MCF 10A (cell line): ENCODE measurements at regions not wholly inside any gene's neighbourhood (a gene's known extent, or its start where the extent isn't known, plus 50 kb on each side); places are given as distances from the start of the nearest gene placed in this dataset.

Experiments used
- BruUV-seq: library from RNA; stranded (reverse); fragments of 400-500 nt; replicated peaks from 2 replicates; lab custom pipeline; 2021; lab: Mats Ljungman, UMichigan
- CTCF ChIA-PET: fragments of 300-600 bp; sonication (Branson Sonifier 250); formaldehyde crosslinking; extraction: SDS; loops from one replicate; lab custom pipeline; 2021; ENCODE audit warnings: antibody characterized with exemption, inconsistent platforms; lab: Yijun Ruan, JAX
- POLR2A ChIA-PET: fragments of 300-600, 350-650 bp; sonication (Branson Sonifier 250); formaldehyde crosslinking; extraction: SDS; loops from one replicate; lab custom pipeline; 2020; ENCODE audit warnings: antibody characterized with exemption, inconsistent platforms; lab: Yijun Ruan, JAX
- DNase-seq: peaks from one replicate; pipeline ENCODE4 v3.0.0-alpha.2; 2018; ENCODE audit not compliant: unreplicated experiment
- H3K27ac Mint-ChIP-seq: one replicate; pipeline ENCODE4 v1.8.0; 2022; ENCODE audit warnings: mild to moderate bottlenecking, low read depth, mixed read lengths; ENCODE audit not compliant: unreplicated experiment
- H3K27me3 Mint-ChIP-seq: one replicate; pipeline ENCODE4 v1.8.0; 2022; ENCODE audit warnings: mixed read lengths; ENCODE audit not compliant: insufficient read depth, unreplicated experiment
- H3K36me3 Mint-ChIP-seq: one replicate; pipeline ENCODE4 v1.8.0; 2022; ENCODE audit warnings: mild to moderate bottlenecking, moderate library complexity, mixed read lengths; ENCODE audit not compliant: insufficient read depth, unreplicated experiment
- H3K4me1 Mint-ChIP-seq: one replicate; pipeline ENCODE4 v1.8.0; 2022; ENCODE audit warnings: mixed read lengths; ENCODE audit not compliant: insufficient read depth, unreplicated experiment
- H3K4me3 Mint-ChIP-seq: one replicate; pipeline ENCODE4 v1.8.0; 2022; ENCODE audit warnings: mild to moderate bottlenecking, moderate library complexity, mixed read lengths; ENCODE audit not compliant: unreplicated experiment
- H3K9me3 Mint-ChIP-seq: one replicate; pipeline ENCODE4 v1.8.0; 2022; ENCODE audit warnings: mixed read lengths; ENCODE audit not compliant: unreplicated experiment
- intact Hi-C: fragments of 100-400 bp; cut with micrococcal nuclease; formaldehyde crosslinking; loops from 2 replicates; pipeline ENCODE4 v1.14.1; 2022
- TF ChIP-seq, protein P1 (sequence below): fragments of 200-600 bp; IDR thresholded peaks from one replicate; pipeline ENCODE4 v1.8.0; 2022; ENCODE audit warnings: antibody characterized with exemption, mild to moderate bottlenecking; ENCODE audit not compliant: unreplicated experiment

DNA sequence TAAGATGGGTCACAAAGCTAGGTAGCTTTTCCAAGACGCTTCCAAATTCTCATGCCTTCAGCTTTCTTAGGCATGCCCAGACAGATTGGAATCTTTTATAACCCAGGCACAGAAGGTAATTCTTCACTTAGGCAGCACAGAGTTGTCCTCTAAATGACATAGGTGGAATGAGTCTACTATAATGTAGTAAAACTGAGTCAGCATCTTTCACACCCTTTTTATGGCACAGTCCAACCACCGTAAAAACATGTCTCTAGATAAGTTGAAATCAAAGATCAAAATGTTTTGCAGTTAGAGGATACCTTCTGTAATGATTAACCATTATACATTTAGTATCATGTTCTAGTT is 128.4 kb upstream of the FAT1 start:
- H3K36me3 Mint-ChIP-seq = peaks cover 4% of the 10 kb centered on the region
- no peak overlapping the region for H3K4me3 Mint-ChIP-seq
- intact Hi-C loops = no loop called here
- BruUV-seq = no TSS peak
- no peaks in the 10 kb centered on the region for H3K27me3 Mint-ChIP-seq
- CTCF ChIA-PET = interaction anchor here (0.6 to 1.4 kb wide), 3 partner anchors 21 to 1072 kb away, joined by 3 to 4 read pairs (median 3); no protein-coding TSS in a partner anchor
- peaks cover 7% of the 10 kb centered on the region for H3K4me1 Mint-ChIP-seq
- peak overlapping the region; percentile 60 for H3K27ac Mint-ChIP-seq
- H3K9me3 Mint-ChIP-seq = peaks cover 10% of the 10 kb centered on the region
- TF ChIP-seq, protein P1, sequence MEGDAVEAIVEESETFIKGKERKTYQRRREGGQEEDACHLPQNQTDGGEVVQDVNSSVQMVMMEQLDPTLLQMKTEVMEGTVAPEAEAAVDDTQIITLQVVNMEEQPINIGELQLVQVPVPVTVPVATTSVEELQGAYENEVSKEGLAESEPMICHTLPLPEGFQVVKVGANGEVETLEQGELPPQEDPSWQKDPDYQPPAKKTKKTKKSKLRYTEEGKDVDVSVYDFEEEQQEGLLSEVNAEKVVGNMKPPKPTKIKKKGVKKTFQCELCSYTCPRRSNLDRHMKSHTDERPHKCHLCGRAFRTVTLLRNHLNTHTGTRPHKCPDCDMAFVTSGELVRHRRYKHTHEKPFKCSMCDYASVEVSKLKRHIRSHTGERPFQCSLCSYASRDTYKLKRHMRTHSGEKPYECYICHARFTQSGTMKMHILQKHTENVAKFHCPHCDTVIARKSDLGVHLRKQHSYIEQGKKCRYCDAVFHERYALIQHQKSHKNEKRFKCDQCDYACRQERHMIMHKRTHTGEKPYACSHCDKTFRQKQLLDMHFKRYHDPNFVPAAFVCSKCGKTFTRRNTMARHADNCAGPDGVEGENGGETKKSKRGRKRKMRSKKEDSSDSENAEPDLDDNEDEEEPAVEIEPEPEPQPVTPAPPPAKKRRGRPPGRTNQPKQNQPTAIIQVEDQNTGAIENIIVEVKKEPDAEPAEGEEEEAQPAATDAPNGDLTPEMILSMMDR = no peak
- POLR2A ChIA-PET = interaction anchor here (0.6 to 0.8 kb wide), 3 partner anchors 38 to 255 kb away, joined by 3 to 5 read pairs (median 3); no protein-coding TSS in a partner anchor
- no peak for DNase-seq

DNA sequence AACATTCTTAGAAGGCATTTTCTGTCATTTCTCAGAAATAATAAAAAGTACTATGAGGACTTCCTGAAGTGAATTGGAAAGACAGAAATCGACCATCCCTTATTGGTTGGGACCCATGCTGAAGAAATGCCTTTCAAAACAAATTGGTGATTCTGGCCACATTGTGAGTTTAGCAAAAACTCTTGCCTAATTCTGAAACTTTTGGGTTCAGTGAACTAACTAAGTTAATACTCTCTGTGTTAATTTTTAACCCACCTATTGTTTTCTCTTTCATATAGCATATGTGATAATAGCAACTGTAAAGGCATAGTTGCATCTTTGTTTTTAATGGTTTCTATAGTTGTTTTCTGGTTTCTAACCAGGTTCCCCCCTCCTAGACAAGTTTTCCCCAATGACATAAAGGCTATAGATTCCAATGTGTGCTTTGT is 129.3 kb upstream of the FAT1 start:
- CTCF ChIA-PET = interaction anchor here (0.6 to 0.7 kb wide), 2 partner anchors 127 to 181 kb away, joined by 3 read pairs; no protein-coding TSS in a partner anchor
- TF ChIP-seq, protein P1 = no peak
- intact Hi-C loops = no loop called here

GRCh38 chr4:186854256-186854655 is 130.6 kb upstream of the FAT1 start:
- TF ChIP-seq, protein P1 = no peak
- no peak for DNase-seq
- intact Hi-C loops = no loop called here
- H3K27ac Mint-ChIP-seq = no peak overlapping the region
- BruUV-seq = no TSS peak
- POLR2A ChIA-PET = no interaction called here
- H3K4me3 Mint-ChIP-seq = no peak overlapping the region
- H3K9me3 Mint-ChIP-seq = peaks cover 10% of the 10 kb centered on the region
- H3K4me1 Mint-ChIP-seq = peaks cover 7% of the 10 kb centered on the region
- peaks cover 4% of the 10 kb centered on the region for H3K36me3 Mint-ChIP-seq
- H3K27me3 Mint-ChIP-seq = no peaks in the 10 kb centered on the region
- CTCF ChIA-PET = interaction anchor here (0.6 kb wide), 1 partner anchor 28 kb away, joined by 3 read pairs; no protein-coding TSS in a partner anchor

More for the DNA sequence above, 129.3 kb upstream of the FAT1 start:
- H3K4me3 Mint-ChIP-seq = no peak overlapping the region
- peaks cover 7% of the 10 kb centered on the region for H3K4me1 Mint-ChIP-seq
- POLR2A ChIA-PET = no interaction called here
- no TSS peak for BruUV-seq
- H3K27ac Mint-ChIP-seq = peak overlapping the region; percentile 60
- H3K9me3 Mint-ChIP-seq = peaks cover 10% of the 10 kb centered on the region
- DNase-seq = no peak
- peaks cover 4% of the 10 kb centered on the region for H3K36me3 Mint-ChIP-seq
- H3K27me3 Mint-ChIP-seq = no peaks in the 10 kb centered on the region

DNA sequence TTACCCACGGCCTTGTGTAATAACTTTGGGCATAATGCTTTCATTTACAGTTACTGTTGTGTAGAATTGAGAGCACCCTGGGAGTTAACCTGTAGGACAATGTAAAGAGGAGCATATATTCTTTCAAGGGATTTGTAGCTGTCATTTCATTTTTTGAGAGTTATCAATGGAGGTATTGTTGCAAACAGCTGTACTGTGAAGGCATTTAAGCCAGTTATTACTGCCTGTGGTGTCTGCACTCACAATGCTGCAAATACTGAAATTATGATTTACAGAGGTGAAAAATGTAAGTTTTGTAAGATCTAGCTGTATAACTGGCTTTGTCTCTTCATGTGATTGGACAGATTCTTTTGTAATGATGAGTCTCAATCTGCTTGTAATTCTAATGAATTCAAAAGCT is 131.5 kb upstream of the FAT1 start:
- BruUV-seq = no TSS peak
- H3K27me3 Mint-ChIP-seq = no peaks in the 10 kb centered on the region
- ChIA-PET CTCF (interaction anchor here (0.5 to 1.0 kb wide), 2 partner anchors 10 to 24 kb away, joined by 4 to 6 read pairs; no protein-coding TSS in a partner anchor), POLR2A (interaction anchor here (0.6 to 1.1 kb wide), 3 partner anchors 9 to 65 kb away, joined by 3 to 5 read pairs (median 3); no protein-coding TSS in a partner anchor)
- no peak for DNase-seq
- no peak overlapping the region for H3K27ac Mint-ChIP-seq
- H3K36me3 Mint-ChIP-seq = peaks cover 4% of the 10 kb centered on the region
- intact Hi-C loops = no loop called here
- H3K9me3 Mint-ChIP-seq = peaks cover 10% of the 10 kb centered on the region
- H3K4me1 Mint-ChIP-seq = peaks cover 7% of the 10 kb centered on the region
- TF ChIP-seq, protein P1 = no peak
- no peak overlapping the region for H3K4me3 Mint-ChIP-seq
